HG02798 (cell line): ENCODE measurements at regions not wholly inside any gene's neighbourhood (a gene's known extent, or its start where the extent isn't known, plus 50 kb on each side); places are given as distances from the start of the nearest gene placed in this dataset.

Experiments used
- ATAC-seq: cut with Tn5 transposase; IDR thresholded peaks from one replicate; pipeline ENCODE4 v1.9.1; 2021; ENCODE audit warnings: mild to moderate bottlenecking; ENCODE audit not compliant: unreplicated experiment, poor library complexity

GRCh38 chr12:12011880-12012260 is 58.9 kb upstream of the BCL2L14 start:
- no peak for ATAC-seq

GRCh38 chr12:12015073-12015685 is 55.6 kb upstream of the BCL2L14 start:
- ATAC-seq: no peak

- no peak for ATAC-seq
These were observed 54.2 kb upstream of the BCL2L14 start for GRCh38 chr12:12016284-12017100.

- ATAC-seq: no peak
These were observed 53.6 kb upstream of the BCL2L14 start for GRCh38 chr12:12017135-12017581.

GRCh38 chr12:12017798-12018197 is 52.9 kb upstream of the BCL2L14 start:
- ATAC-seq: no peak

GRCh38 chr12:12018454-12018853 is 52.3 kb upstream of the BCL2L14 start:
- ATAC-seq: no peak

- no peak for ATAC-seq
These were observed 50.9 kb upstream of the BCL2L14 start for GRCh38 chr12:12019881-12020280.

GRCh38 chr12:12020762-12021161 is 50.0 kb upstream of the BCL2L14 start:
- no peak for ATAC-seq
